ENCODE measurements at regions not wholly inside any gene's neighbourhood (a gene's known extent, or its start where the extent isn't known, plus 50 kb on each side); places are given as distances from the start of the nearest gene placed in this dataset.

DNA sequence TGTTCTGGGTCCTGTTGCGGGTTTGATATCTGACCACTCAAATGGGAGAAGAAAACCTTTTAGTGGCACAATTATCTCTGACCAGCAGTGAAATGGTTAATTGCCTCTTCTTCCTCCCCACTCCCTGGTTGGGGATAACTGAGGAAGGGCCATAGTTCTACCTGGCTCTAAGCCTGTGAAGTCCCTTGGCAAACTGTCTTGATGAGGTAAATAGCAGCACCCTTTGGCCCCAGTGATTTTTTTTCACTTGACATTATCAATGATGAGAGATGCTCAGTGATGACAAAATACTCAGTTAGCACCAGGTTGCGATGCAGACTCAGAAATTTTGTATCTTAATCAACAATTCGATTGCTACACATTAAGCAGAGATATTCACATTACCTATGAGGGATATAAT is 515.7 kb downstream of the PSAT1 start:
- Mint-ChIP-seq H3K36me3 (ENCODE audit: low read depth) (no peaks in the 10 kb centered on the region), H3K4me1 (no peaks in the 10 kb centered on the region), H3K27ac (no peak overlapping the region), H3K9me3 (no peaks in the 10 kb centered on the region), H3K4me3 (no peak overlapping the region), H3K27me3 (no peaks in the 10 kb centered on the region)
- no peak for ATAC-seq (replicated peaks)

DNA sequence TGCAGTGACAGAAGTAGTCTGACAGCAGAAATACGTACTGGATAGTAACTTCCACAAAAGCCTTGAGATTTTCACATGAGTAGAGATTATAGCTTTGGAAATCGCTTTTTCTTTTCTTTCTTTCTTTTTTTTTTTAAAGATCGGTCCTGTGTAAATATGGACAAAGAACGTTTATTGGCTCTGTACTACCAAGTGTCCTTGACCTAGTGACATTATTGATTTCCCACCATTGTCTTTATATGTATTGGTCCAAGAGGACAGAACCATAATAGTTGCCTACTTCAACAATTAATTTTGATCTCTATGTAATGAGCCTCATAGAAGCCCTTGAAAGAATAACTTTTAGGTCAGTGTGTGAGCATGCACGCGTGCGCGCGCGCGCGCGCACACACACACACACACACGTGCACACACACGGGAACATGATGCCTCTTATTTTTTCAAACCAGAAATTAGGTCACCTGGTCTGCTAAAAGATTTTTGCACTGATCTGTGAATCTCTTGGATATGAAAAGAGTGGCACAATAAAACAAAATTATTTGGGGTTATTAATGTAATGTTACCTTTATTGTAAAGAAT is 516.8 kb downstream of the PSAT1 start:
- no peaks in the 10 kb centered on the region for H3K36me3 Mint-ChIP-seq (ENCODE audit: low read depth)
- H3K9me3 Mint-ChIP-seq = no peaks in the 10 kb centered on the region
- ATAC-seq (replicated peaks) = no peak

DNA sequence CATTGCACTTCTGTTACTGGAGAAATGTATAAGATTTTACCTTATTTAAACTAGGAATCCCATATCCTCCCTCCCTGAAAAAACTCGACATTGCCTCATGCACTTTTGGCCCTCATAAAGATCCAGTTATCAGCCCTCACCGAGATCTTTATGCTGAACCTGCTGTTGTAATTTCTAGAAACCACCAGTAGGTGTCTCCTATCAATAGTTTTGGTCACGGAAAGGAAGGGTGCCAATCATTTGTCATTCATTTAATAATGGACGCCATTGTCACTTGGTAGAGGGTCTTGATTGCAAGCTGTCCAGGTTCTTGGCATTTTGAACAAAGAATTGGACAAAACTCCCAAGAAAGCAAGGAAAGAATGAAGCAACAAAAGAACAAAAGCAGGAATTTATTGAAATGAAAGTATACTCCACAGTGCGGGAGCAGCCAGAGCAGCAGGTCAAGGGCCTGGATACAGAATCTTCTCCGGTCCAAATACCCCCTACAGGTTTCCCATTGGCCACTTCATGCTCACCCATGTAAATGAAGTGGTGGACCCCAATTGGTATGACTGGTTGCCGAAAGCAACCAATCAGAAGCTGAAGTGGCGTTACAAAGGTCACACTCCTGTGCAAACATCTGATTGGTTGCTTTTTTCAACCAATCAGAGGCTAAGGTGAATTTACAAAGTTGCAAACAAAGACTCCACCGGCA is 524.3 kb downstream of the PSAT1 start:
- Mint-ChIP-seq H3K36me3 (ENCODE audit: low read depth) (no peaks in the 10 kb centered on the region), H3K27ac (no peak overlapping the region), H3K9me3 (peaks cover 3% of the 10 kb centered on the region), H3K4me1 (peaks cover 5% of the 10 kb centered on the region), H3K4me3 (peak overlapping the region; percentile 60), H3K27me3 (no peaks in the 10 kb centered on the region)
- peak; percentile 52 for ATAC-seq (replicated peaks)

More for the DNA sequence above, 516.8 kb downstream of the PSAT1 start:
- Mint-ChIP-seq H3K4me1 (no peaks in the 10 kb centered on the region), H3K27me3 (no peaks in the 10 kb centered on the region), H3K27ac (no peak overlapping the region), H3K4me3 (no peak overlapping the region)

DNA sequence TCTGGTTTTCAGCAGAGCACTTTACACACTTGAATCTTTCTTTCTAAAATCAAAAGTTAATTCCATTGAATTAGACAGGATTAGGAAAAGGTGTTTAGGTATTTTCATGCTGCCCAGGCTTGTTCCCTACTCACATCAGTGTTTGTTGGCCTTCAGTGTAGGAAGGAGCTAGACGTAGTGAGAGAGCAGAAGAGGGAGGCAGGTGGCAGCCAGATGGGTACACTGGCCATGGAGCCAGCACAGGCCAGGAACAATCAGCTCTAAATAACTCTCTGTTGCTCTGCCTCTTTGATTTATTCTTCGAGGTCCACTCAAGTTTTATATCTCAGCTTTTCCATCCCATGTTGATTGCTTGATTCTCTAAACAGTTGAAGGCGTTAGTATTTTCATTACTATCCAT is 529.6 kb downstream of the PSAT1 start:
- Mint-ChIP-seq H3K4me1 (no peaks in the 10 kb centered on the region), H3K9me3 (no peaks in the 10 kb centered on the region), H3K4me3 (no peak overlapping the region), H3K27ac (no peak overlapping the region), H3K36me3 (ENCODE audit: low read depth) (no peaks in the 10 kb centered on the region), H3K27me3 (no peaks in the 10 kb centered on the region)
- no peak for ATAC-seq (replicated peaks)

DNA sequence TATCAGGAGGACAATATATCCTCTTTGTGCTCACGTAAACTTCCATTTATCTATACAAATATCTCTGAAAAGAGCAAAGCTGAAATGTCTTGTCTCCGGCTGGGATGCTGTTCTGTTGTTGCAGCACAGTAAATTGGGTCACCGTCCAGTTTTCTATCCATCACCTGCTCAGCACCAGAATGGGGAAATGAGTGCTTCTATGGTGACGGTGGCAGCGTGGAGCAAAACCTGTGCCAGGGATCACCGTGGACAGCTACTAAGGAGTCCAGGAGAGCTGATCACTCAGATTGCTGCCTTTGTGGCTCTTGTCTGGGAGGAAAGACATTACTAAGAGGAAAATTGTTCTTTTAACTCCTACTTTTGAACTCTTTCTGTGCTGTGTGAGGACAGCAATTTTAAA is 531.6 kb downstream of the PSAT1 start:
- ATAC-seq (replicated peaks) = no peak
- H3K27ac Mint-ChIP-seq = no peak overlapping the region
- no peaks in the 10 kb centered on the region for H3K4me1 Mint-ChIP-seq
- H3K27me3 Mint-ChIP-seq = no peaks in the 10 kb centered on the region
- H3K9me3 Mint-ChIP-seq = no peaks in the 10 kb centered on the region
- H3K36me3 Mint-ChIP-seq (ENCODE audit: low read depth) = no peaks in the 10 kb centered on the region
- no peak overlapping the region for H3K4me3 Mint-ChIP-seq

DNA sequence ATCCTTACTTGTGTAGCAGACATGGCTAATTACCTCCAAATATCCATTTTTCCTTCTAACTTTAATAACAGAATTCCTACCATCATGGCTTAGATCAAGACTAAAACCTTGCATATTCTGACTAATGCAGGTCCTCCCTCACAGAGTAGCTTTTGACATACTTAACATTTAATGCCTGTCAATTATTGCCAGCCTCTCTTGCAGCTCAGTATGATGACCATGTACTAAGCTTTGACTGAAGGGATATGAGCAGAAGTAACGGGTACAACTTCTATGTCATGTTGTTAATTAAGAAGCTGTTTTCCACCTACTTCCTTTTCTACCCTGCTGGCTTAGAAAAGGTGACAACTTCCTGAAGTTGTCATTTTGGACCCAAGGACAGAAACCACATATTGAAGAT is 533.4 kb downstream of the PSAT1 start:
- no peaks in the 10 kb centered on the region for H3K9me3 Mint-ChIP-seq
- H3K4me1 Mint-ChIP-seq = no peaks in the 10 kb centered on the region
- H3K4me3 Mint-ChIP-seq = no peak overlapping the region
- no peak for ATAC-seq (replicated peaks)
- H3K27me3 Mint-ChIP-seq = no peaks in the 10 kb centered on the region
- H3K36me3 Mint-ChIP-seq (ENCODE audit: low read depth) = no peaks in the 10 kb centered on the region
- H3K27ac Mint-ChIP-seq = no peak overlapping the region

DNA sequence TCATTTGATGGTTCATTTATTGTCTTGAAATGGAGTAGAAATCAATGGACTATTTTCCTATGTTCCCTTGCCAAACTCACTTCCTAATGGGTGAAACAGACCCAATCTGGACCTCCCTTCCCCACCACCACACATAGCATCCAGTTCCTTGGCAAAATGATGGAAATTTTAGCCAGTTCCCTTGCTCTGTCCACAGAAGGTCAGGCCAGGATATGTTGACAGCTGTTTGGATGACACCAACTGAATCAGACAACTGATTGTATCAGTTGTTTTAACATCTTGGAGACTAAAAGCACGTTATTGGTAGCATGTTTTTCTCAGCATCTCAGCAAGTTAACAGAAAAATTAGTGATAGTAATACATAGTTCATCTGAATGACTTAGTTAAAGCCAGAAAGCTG is 534.8 kb downstream of the PSAT1 start:
- Mint-ChIP-seq H3K4me3 (no peak overlapping the region), H3K9me3 (no peaks in the 10 kb centered on the region), H3K27me3 (no peaks in the 10 kb centered on the region), H3K36me3 (ENCODE audit: low read depth) (no peaks in the 10 kb centered on the region), H3K4me1 (no peaks in the 10 kb centered on the region), H3K27ac (no peak overlapping the region)
- ATAC-seq (replicated peaks) = no peak

DNA sequence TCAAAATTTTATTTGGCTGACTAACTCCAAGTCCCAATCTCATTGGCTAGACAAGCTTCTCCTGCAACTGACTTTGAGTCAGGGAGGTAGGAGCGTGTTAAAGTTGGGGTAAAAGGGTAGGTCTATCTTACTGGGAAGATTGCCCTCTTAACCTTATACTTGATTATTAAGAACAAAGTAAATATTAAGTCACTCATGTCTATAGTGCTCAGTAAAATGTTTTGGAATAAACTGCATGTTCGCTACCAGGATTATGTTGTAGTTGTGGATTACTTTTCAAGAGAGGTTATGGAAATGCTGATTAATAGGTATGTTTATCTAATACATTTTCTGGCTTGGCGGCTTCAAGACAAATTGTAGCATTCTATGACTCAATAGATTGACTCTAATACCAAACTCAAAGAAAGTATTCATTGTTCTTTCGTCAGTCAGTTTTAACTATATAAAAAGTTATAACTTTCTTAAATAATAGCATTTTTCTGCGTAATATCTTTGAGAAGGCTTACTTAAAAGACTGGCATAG is 539.1 kb downstream of the PSAT1 start:
- Mint-ChIP-seq H3K36me3 (ENCODE audit: low read depth) (no peaks in the 10 kb centered on the region), H3K4me1 (no peaks in the 10 kb centered on the region), H3K27me3 (no peaks in the 10 kb centered on the region), H3K4me3 (no peak overlapping the region), H3K9me3 (no peaks in the 10 kb centered on the region), H3K27ac (no peak overlapping the region)
- no peak for ATAC-seq (replicated peaks)

DNA sequence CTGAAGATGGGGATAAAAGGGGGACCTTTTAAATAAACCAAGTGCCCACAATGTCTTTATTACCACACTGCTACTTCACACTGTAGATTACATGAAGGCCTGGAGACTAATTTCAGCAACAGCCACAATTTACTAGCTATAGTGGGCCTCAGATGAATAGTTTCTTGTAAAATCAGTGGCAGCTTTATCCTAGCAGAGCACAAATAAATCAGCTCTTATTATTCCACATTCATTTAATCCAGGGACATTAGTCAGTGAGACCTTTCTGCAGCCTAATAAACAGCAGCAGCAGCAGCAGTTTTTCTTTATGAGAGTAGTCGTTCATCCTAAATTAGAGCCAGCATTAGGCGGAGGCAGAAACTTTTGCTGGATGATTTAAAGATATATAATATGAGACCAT is 542.3 kb downstream of the PSAT1 start:
- Mint-ChIP-seq H3K27me3 (no peaks in the 10 kb centered on the region), H3K4me3 (no peak overlapping the region), H3K27ac (no peak overlapping the region), H3K36me3 (ENCODE audit: low read depth) (no peaks in the 10 kb centered on the region), H3K4me1 (no peaks in the 10 kb centered on the region), H3K9me3 (peaks cover 5% of the 10 kb centered on the region)
- ATAC-seq (replicated peaks) = no peak

DNA sequence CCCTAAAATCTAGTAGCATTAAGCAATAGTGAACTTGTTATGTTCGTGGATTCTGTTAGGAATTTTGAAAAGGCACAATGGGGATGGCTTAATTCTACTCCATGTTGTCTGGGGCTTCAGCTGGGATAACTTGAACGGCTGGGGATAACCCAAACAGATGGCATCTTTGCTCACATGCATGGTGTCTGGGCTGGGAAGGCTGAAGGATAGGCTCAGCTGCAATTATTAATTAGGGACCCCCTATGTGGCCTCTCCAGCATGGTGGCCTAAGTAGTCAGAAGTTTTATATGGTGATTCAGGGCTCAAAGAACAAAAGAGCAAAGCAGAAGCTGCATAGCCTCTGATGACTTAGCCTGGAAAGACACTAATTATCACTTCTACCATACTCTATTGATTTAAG is 551.1 kb downstream of the PSAT1 start:
- no peaks in the 10 kb centered on the region for H3K4me1 Mint-ChIP-seq
- no peak overlapping the region for H3K27ac Mint-ChIP-seq
- H3K9me3 Mint-ChIP-seq = peaks cover 7% of the 10 kb centered on the region
- no peak for ATAC-seq (replicated peaks)
- H3K36me3 Mint-ChIP-seq (ENCODE audit: low read depth) = no peaks in the 10 kb centered on the region
- no peak overlapping the region for H3K4me3 Mint-ChIP-seq
- H3K27me3 Mint-ChIP-seq = no peaks in the 10 kb centered on the region

DNA sequence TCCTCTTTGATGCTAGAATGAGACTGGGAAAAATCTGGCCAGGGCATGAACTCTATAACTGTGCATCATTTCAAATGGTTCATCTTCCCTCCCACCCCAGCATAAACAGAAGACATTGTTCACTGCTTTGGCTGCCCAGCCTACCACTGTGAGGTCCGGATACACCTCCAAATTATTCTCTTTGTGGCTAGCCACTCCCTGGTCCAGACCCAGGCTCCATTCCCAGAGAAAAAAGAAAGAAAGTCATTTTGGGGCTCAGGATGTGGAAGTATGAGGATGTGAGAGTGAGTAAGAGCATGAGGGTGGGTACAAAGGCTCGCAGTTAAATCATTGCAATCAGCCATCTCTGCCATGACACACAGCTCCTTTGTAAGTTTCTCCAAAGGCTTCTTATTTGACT is 559.2 kb downstream of the PSAT1 start:
- ATAC-seq (replicated peaks) = no peak
- no peaks in the 10 kb centered on the region for H3K36me3 Mint-ChIP-seq (ENCODE audit: low read depth)
- no peak overlapping the region for H3K27ac Mint-ChIP-seq
- H3K9me3 Mint-ChIP-seq = no peaks in the 10 kb centered on the region
- no peaks in the 10 kb centered on the region for H3K4me1 Mint-ChIP-seq
- H3K4me3 Mint-ChIP-seq = no peak overlapping the region
- H3K27me3 Mint-ChIP-seq = no peaks in the 10 kb centered on the region

DNA sequence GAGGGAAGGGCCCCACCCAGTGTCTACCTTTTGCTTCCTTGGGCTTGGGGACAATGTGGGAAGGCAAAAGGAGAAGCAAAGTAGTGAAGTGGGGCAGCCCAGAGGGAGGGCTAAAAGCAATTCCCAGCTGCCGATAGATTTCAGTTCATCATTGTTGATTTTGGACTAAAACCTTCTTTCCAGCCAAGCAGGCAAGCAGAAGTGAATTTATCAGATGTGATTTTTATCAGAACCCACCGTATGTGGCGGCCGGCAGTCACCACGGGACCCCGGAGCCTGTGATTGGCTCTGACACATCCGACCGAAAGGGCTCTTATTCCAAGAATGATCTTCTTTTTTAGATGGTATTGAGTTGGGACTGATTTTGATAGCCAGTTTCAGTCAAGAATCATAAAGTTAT is 559.9 kb downstream of the PSAT1 start:
- Mint-ChIP-seq H3K4me1 (no peaks in the 10 kb centered on the region), H3K27ac (no peak overlapping the region), H3K36me3 (ENCODE audit: low read depth) (no peaks in the 10 kb centered on the region), H3K9me3 (no peaks in the 10 kb centered on the region), H3K27me3 (no peaks in the 10 kb centered on the region), H3K4me3 (no peak overlapping the region)
- no peak for ATAC-seq (replicated peaks)

DNA sequence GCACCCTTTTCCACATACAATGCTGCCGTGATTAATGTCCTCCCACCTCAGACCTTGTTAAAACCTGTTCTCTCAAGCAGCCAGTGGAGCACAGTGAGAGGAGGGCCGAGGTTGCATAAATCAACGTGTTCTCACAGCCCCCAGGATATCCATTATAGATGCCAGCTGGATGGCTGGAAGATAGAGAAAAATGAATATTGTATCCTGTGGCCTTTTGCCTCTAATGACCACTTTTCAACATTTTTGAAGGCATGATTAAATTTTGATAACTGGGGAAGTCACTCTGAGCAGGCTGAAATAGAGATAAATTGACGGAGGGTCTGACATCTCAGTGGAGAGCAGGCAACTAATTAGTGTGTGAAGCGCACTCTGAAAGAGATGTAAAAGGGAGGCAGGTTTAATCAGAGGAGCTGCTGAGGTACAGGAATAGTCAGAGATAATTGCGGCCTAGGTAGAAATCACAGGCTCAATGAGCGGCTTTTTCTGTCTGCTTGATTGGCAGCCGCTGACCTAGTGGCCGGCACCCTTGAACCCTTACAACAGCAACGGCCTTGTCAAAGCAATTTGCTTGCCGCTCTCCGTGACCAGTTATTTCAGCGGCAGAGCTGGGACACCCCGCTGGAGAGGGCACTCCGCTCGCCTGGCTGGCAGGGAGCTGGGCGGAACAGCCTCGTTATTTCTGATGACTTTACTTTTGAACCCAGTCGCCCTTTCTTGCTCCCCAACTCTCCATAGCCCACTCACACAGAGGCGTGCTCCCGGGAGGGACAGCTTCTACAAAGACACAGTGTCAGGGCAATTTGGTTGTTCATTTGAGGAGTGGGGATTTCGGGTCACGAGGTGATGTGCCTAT is 560.7 kb downstream of the PSAT1 start:
- Mint-ChIP-seq H3K4me1 (no peaks in the 10 kb centered on the region), H3K36me3 (ENCODE audit: low read depth) (no peaks in the 10 kb centered on the region), H3K9me3 (no peaks in the 10 kb centered on the region), H3K27ac (no peak overlapping the region), H3K27me3 (no peaks in the 10 kb centered on the region), H3K4me3 (no peak overlapping the region)
- no peak for ATAC-seq (replicated peaks)

DNA sequence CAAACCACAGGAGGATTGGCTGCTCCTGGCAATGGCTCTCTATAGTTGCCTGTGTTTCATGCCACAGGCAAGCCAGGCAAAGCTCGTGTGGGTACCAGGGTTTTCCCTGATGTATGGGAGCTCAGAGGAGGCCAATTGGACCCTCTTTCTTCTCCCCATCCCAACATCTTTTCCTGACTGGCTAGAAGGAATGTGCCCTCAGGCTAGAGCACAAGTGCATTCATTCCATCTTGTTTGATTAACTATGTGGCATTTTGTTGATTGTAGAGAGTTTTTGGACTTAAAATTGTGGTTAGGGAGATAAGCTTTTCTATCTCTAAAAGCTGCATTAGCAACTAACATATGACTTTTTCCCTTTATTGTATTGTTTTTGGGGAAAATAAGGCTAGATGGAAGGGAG is 561.3 kb downstream of the PSAT1 start:
- H3K4me1 Mint-ChIP-seq = no peaks in the 10 kb centered on the region
- H3K27me3 Mint-ChIP-seq = no peaks in the 10 kb centered on the region
- no peaks in the 10 kb centered on the region for H3K36me3 Mint-ChIP-seq (ENCODE audit: low read depth)
- no peak overlapping the region for H3K27ac Mint-ChIP-seq
- H3K9me3 Mint-ChIP-seq = no peaks in the 10 kb centered on the region
- no peak for ATAC-seq (replicated peaks)
- H3K4me3 Mint-ChIP-seq = no peak overlapping the region
